HCT116 (cell line): ENCODE measurements at regions not wholly inside any gene's neighbourhood (a gene's known extent, or its start where the extent isn't known, plus 50 kb on each side); places are given as distances from the start of the nearest gene placed in this dataset.

Source experiments
- ATF3 ChIP-seq: IDR thresholded peaks from 2 replicates; pipeline ENCODE4 v1.6.1; 2012
- EZH2phosphoT487 ChIP-seq: fragments of 200-600 bp; IDR thresholded peaks from 2 replicates; pipeline ENCODE4 v1.6.1; 2018; ENCODE audit warnings: antibody characterized with exemption, borderline replicate concordance
- JUND ChIP-seq: IDR thresholded peaks from 2 replicates; pipeline ENCODE4 v1.6.1; 2012
- REST ChIP-seq: IDR thresholded peaks from 2 replicates; pipeline ENCODE4 v1.6.1; 2012; ENCODE audit warnings: low read depth
- YY1 ChIP-seq: IDR thresholded peaks from 2 replicates; pipeline ENCODE4 v1.6.1; 2011; ENCODE audit warnings: low read length, low read depth, moderate library complexity, mild to moderate bottlenecking; ENCODE audit not compliant: insufficient replicate concordance; ENCODE audit errors: extremely low read depth
- ZFX ChIP-seq: fragments of 450-650 bp; IDR thresholded peaks from 2 replicates; pipeline ENCODE4 v1.6.1; 2017
- TF ChIP-seq, protein P1 (sequence below), 3 experiments: fragments of 200-600 bp in 1 of 3; sonication (generic) in 1 of 3; IDR thresholded peaks in 2 of 3; conservative IDR thresholded peaks in 1 of 3; 2 replicates each; pipeline ENCODE4 v1.5.1; 2012 to 2017; ENCODE audit warnings: low read depth in 2 of 3, low read length in 2 of 3, antibody characterized with exemption in 1 of 3, borderline replicate concordance in 1 of 3, control low read depth in 1 of 3, mild to moderate bottlenecking in 1 of 3, mixed read lengths in 1 of 3, mixed run types in 1 of 3, moderate library complexity in 1 of 3; ENCODE audit not compliant: insufficient read depth in 1 of 3

DNA sequence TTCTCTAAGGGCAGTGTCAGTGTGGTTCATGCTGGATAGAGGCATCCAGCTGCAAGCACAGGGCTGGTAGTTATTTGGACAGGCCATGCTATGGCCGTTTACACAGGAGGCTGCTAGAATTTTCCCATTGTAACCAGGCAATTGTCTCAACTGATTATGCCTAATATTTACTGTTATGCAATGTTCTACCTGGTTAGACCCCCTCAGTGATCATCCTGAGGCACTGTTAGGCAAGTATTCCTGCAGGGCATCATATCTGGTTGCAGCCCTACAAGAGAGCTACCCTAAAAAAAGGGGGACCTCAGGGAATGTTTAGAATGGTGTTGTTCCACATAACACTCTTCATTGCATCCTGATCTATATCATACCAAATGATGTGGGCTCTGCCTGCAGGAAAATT lies 1124.6 kb downstream of the JRKL start:
- TF ChIP-seq, protein P1, sequence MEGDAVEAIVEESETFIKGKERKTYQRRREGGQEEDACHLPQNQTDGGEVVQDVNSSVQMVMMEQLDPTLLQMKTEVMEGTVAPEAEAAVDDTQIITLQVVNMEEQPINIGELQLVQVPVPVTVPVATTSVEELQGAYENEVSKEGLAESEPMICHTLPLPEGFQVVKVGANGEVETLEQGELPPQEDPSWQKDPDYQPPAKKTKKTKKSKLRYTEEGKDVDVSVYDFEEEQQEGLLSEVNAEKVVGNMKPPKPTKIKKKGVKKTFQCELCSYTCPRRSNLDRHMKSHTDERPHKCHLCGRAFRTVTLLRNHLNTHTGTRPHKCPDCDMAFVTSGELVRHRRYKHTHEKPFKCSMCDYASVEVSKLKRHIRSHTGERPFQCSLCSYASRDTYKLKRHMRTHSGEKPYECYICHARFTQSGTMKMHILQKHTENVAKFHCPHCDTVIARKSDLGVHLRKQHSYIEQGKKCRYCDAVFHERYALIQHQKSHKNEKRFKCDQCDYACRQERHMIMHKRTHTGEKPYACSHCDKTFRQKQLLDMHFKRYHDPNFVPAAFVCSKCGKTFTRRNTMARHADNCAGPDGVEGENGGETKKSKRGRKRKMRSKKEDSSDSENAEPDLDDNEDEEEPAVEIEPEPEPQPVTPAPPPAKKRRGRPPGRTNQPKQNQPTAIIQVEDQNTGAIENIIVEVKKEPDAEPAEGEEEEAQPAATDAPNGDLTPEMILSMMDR (IDR thresholded peaks at IDR 0.05 in 2 of 3, conservative IDR thresholded peaks at IDR 0.05 in 1 of 3; ENCODE audit: borderline replicate concordance in 1 of 3, insufficient read depth in 1 of 3, low read depth in 2 of 3, low read length in 2 of 3) = no peak
- TF ChIP-seq YY1 = no peak
- TF ChIP-seq ZFX = no peak
- no peak for TF ChIP-seq ATF3
- TF ChIP-seq REST = no peak
- TF ChIP-seq JUND = no peak
- no peak for TF ChIP-seq EZH2phosphoT487
